HEK293 (cell line): ENCODE measurements at regions not wholly inside any gene's neighbourhood (a gene's known extent, or its start where the extent isn't known, plus 50 kb on each side); places are given as distances from the start of the nearest gene placed in this dataset.

Experiments
- CTCF ChIA-PET: fragments of 350-600 bp; formaldehyde crosslinking; extraction: SDS; loops from one replicate; lab custom pipeline; 2021; ENCODE audit warnings: antibody characterized with exemption; lab: Yijun Ruan, JAX
- POLR2A ChIA-PET: fragments of 300-600 bp; formaldehyde crosslinking; extraction: SDS; loops from one replicate; lab custom pipeline; 2020; ENCODE audit warnings: antibody characterized with exemption, inconsistent platforms; lab: Yijun Ruan, JAX
- H3K27ac ChIP-seq: fragments of 200-500 bp; sonication (Bioruptor generic); 2 replicates; pipeline ENCODE4 v1.5.1; 2014; ENCODE audit warnings: low read depth, low read length, control low read depth, inconsistent platforms; ENCODE audit errors: extremely low read depth
- H3K36me3 ChIP-seq, 2 experiments: fragments of 200-500 bp in 1 of 2; sonication (Bioruptor generic) in 1 of 2; 1 replicate in 1 of 2; 2 replicates in 1 of 2; pipeline ENCODE4 v1.5.1; 2014 to 2017; ENCODE audit warnings: inconsistent platforms in 2 of 2, low read length in 2 of 2; ENCODE audit not compliant: control insufficient read depth in 2 of 2, insufficient read depth in 1 of 2
- H3K4me1 ChIP-seq: fragments of 200-500 bp; sonication (Bioruptor generic); 2 replicates; pipeline ENCODE4 v1.5.1; 2014; ENCODE audit warnings: mild to moderate bottlenecking, low read length, inconsistent platforms; ENCODE audit not compliant: control insufficient read depth, insufficient read depth
- H3K4me3 ChIP-seq: 2 replicates; pipeline ENCODE4 v1.5.1; 2011; ENCODE audit warnings: low read depth, mild to moderate bottlenecking, control low read depth, low read length, moderate library complexity
- H3K9me3 ChIP-seq: fragments of 200-500 bp; sonication (Bioruptor generic); 2 replicates; pipeline ENCODE4 v1.5.1; 2014; ENCODE audit warnings: low read depth, low read length, inconsistent platforms; ENCODE audit not compliant: control insufficient read depth, insufficient read depth
- EGR2 ChIP-seq: fragments of 450-650 bp; formaldehyde crosslinking; IDR thresholded peaks from 2 replicates; pipeline ENCODE4 v1.5.1; 2016; ENCODE audit warnings: low read depth, missing biosample characterization, missing genetic modification characterization
- HOXA7 ChIP-seq: sonication (generic); formaldehyde crosslinking; IDR thresholded peaks from 2 replicates; pipeline ENCODE4 v1.8.1; 2022; ENCODE audit warnings: missing genetic modification reagents, borderline replicate concordance
- INSM2 ChIP-seq: fragments of 450-650 bp; formaldehyde crosslinking; IDR thresholded peaks from 2 replicates; pipeline ENCODE4 v1.5.1; 2016; ENCODE audit warnings: missing biosample characterization, missing genetic modification characterization
- OVOL3 ChIP-seq: fragments of 450-650 bp; formaldehyde crosslinking; IDR thresholded peaks from 2 replicates; pipeline ENCODE4 v1.5.1; 2016; ENCODE audit warnings: missing biosample characterization, missing genetic modification characterization
- PRDM2 ChIP-seq: fragments of 450-650 bp; formaldehyde crosslinking; IDR thresholded peaks from 2 replicates; pipeline ENCODE4 v1.5.1; 2016; ENCODE audit warnings: missing biosample characterization, missing genetic modification characterization, borderline replicate concordance
- SP2 ChIP-seq: fragments of 450-650 bp; formaldehyde crosslinking; IDR thresholded peaks from 2 replicates; pipeline ENCODE4 v1.5.1; 2016; ENCODE audit warnings: missing biosample characterization, missing genetic modification characterization
- TSHZ1 ChIP-seq: fragments of 450-650 bp; formaldehyde crosslinking; IDR thresholded peaks from 2 replicates; pipeline ENCODE4 v1.5.1; 2016; ENCODE audit warnings: missing biosample characterization, missing genetic modification characterization, borderline replicate concordance
- ZBTB17 ChIP-seq: fragments of 450-650 bp; formaldehyde crosslinking; IDR thresholded peaks from 2 replicates; pipeline ENCODE4 v1.5.1; 2016; ENCODE audit warnings: missing biosample characterization, missing genetic modification characterization
- ZFHX2 ChIP-seq: fragments of 450-650 bp; formaldehyde crosslinking; conservative IDR thresholded peaks from 2 replicates; pipeline ENCODE4 v1.5.1; 2016; ENCODE audit warnings: missing biosample characterization, missing genetic modification characterization
- ZIC2 ChIP-seq: fragments of 450-650 bp; formaldehyde crosslinking; IDR thresholded peaks from 2 replicates; pipeline ENCODE4 v1.5.1; 2016; ENCODE audit warnings: missing biosample characterization, missing genetic modification characterization
- ZNF146 ChIP-seq: fragments of 450-650 bp; formaldehyde crosslinking; IDR thresholded peaks from 2 replicates; pipeline ENCODE4 v1.5.1; 2016; ENCODE audit warnings: missing biosample characterization, missing genetic modification characterization
- ZNF223 ChIP-seq: fragments of 450-650 bp; formaldehyde crosslinking; IDR thresholded peaks from 2 replicates; pipeline ENCODE4 v1.5.1; 2016; ENCODE audit warnings: missing biosample characterization, missing genetic modification characterization
- ZNF26 ChIP-seq: fragments of 450-650 bp; formaldehyde crosslinking; IDR thresholded peaks from 2 replicates; pipeline ENCODE4 v1.5.1; 2016; ENCODE audit warnings: missing biosample characterization, missing genetic modification characterization
- ZNF311 ChIP-seq: fragments of 450-650 bp; formaldehyde crosslinking; IDR thresholded peaks from 2 replicates; pipeline ENCODE4 v1.5.1; 2017; ENCODE audit warnings: missing biosample characterization, missing genetic modification characterization, borderline replicate concordance
- ZNF423 ChIP-seq: fragments of 450-650 bp; formaldehyde crosslinking; IDR thresholded peaks from 2 replicates; pipeline ENCODE4 v1.5.1; 2016; ENCODE audit warnings: missing biosample characterization, missing genetic modification characterization
- ZNF600 ChIP-seq: fragments of 450-650 bp; formaldehyde crosslinking; IDR thresholded peaks from 2 replicates; pipeline ENCODE4 v1.5.1; 2016; ENCODE audit warnings: missing biosample characterization, missing genetic modification characterization
- ZNF623 ChIP-seq: fragments of 450-650 bp; formaldehyde crosslinking; IDR thresholded peaks from 2 replicates; pipeline ENCODE4 v1.5.1; 2016; ENCODE audit warnings: missing biosample characterization, missing genetic modification characterization
- ZNF626 ChIP-seq: fragments of 450-650 bp; sonication (Bioruptor Pico); formaldehyde crosslinking; IDR thresholded peaks from 2 replicates; pipeline ENCODE4 v1.5.1; 2018; ENCODE audit warnings: missing biosample characterization, missing genetic modification characterization, inconsistent platforms
- ZNF658 ChIP-seq: fragments of 450-650 bp; formaldehyde crosslinking; IDR thresholded peaks from 2 replicates; pipeline ENCODE4; 2016; ENCODE audit warnings: missing biosample characterization, missing genetic modification characterization
- ZNF837 ChIP-seq: fragments of 450-650 bp; formaldehyde crosslinking; IDR thresholded peaks from 2 replicates; pipeline ENCODE4 v1.5.1; 2016; ENCODE audit warnings: missing biosample characterization, missing genetic modification characterization

GRCh38 chr3:77859156-77859555 is 819.3 kb downstream of the ROBO2 start:
- H3K27ac ChIP-seq, result no peak overlapping the region
- CTCF ChIA-PET, result no interaction called here
- H3K4me1 ChIP-seq, result no peaks in the 10 kb centered on the region
- TF ChIP-seq ZNF600 (tag by site-specific recombination) (no peak), ZNF423 (tag by site-specific recombination) (no peak), ZNF623 (no peak), PRDM2 (tag by site-specific recombination) (no peak), HOXA7 (CRISPR knock-in tag) (no peak), ZNF658 (no peak), TSHZ1 (tag by site-specific recombination) (no peak), ZNF223 (tag by site-specific recombination) (no peak), SP2 (tag by site-specific recombination) (no peak)
- no peak overlapping the region for H3K4me3 ChIP-seq
- H3K36me3 ChIP-seq, result no peaks in the 10 kb centered on the region
- POLR2A ChIA-PET, result no interaction called here
- H3K9me3 ChIP-seq, result no peaks in the 10 kb centered on the region

GRCh38 chr3:77868725-77869124 is 828.8 kb downstream of the ROBO2 start:
- ChIA-PET POLR2A (no interaction called here), CTCF (no interaction called here)
- H3K4me1 ChIP-seq, result no peaks in the 10 kb centered on the region
- no peak overlapping the region for H3K4me3 ChIP-seq
- TF ChIP-seq ZNF26 (tag by site-specific recombination) (no peak), INSM2 (no peak), ZNF837 (tag by site-specific recombination) (no peak), ZNF146 (tag by site-specific recombination) (no peak), ZBTB17 (no peak), ZNF223 (tag by site-specific recombination) (no peak), ZNF626 (no peak), ZIC2 (tag by site-specific recombination) (no peak), ZFHX2 (tag by site-specific recombination) (no peak), ZNF311 (no peak), OVOL3 (tag by site-specific recombination) (no peak), EGR2 (tag by site-specific recombination) (no peak)
- no peak overlapping the region for H3K27ac ChIP-seq
- no peaks in the 10 kb centered on the region for H3K9me3 ChIP-seq
- H3K36me3 ChIP-seq, result no peaks in the 10 kb centered on the region
